Ishikawa (cell line): ENCODE measurements at regions not wholly inside any gene's neighbourhood (a gene's known extent, or its start where the extent isn't known, plus 50 kb on each side); places are given as distances from the start of the nearest gene placed in this dataset.

ENCODE experiments used
- CEBPB ChIP-seq: IDR thresholded peaks from 2 replicates; pipeline ENCODE4 v1.6.1; 2012
- CREB1 ChIP-seq: IDR thresholded peaks from 2 replicates; pipeline ENCODE4 v1.6.1; 2012; ENCODE audit warnings: low read depth
- EGR1 ChIP-seq: IDR thresholded peaks from 2 replicates; pipeline ENCODE4 v1.6.1; 2012
- EP300 ChIP-seq: IDR thresholded peaks from 2 replicates; pipeline ENCODE4 v1.6.1; 2012; ENCODE audit warnings: borderline replicate concordance
- FOXM1 ChIP-seq: IDR thresholded peaks from 2 replicates; pipeline ENCODE4 v1.6.1; 2012; ENCODE audit warnings: low read depth, borderline replicate concordance
- MAX ChIP-seq: IDR thresholded peaks from 2 replicates; pipeline ENCODE4 v1.6.1; 2012
- NFIC ChIP-seq: IDR thresholded peaks from 2 replicates; pipeline ENCODE4 v1.6.1; 2012
- RAD21 ChIP-seq: IDR thresholded peaks from 2 replicates; pipeline ENCODE4 v1.6.1; 2012; ENCODE audit warnings: low read depth
- REST ChIP-seq: IDR thresholded peaks from 2 replicates; pipeline ENCODE4 v1.6.1; 2012; ENCODE audit warnings: low read depth, mild to moderate bottlenecking
- TAF1 ChIP-seq: IDR thresholded peaks from 2 replicates; pipeline ENCODE4 v1.6.1; 2012; ENCODE audit warnings: low read depth, mild to moderate bottlenecking
- TCF12 ChIP-seq: IDR thresholded peaks from 2 replicates; pipeline ENCODE4 v1.6.1; 2012; ENCODE audit warnings: low read depth
- TEAD4 ChIP-seq: IDR thresholded peaks from 2 replicates; pipeline ENCODE4 v1.6.1; 2012
- USF1 ChIP-seq: IDR thresholded peaks from 2 replicates; pipeline ENCODE4 v1.6.1; 2012
- YY1 ChIP-seq: IDR thresholded peaks from 2 replicates; pipeline ENCODE4 v1.6.1; 2012; ENCODE audit warnings: low read depth
- ZBTB7A ChIP-seq: IDR thresholded peaks from 2 replicates; pipeline ENCODE4 v1.6.1; 2012; ENCODE audit warnings: low read depth

- no peak for TF ChIP-seq USF1
- no peak for TF ChIP-seq TAF1
- TF ChIP-seq REST, result no peak
- TF ChIP-seq TEAD4, result no peak
Measured at GRCh38 chr2:216786676-216787075, 73.2 kb downstream of the TNP1 start.

- no peak for TF ChIP-seq EP300
- TF ChIP-seq CEBPB, result no peak
- no peak for TF ChIP-seq ZBTB7A
- no peak for TF ChIP-seq EGR1
- TF ChIP-seq TAF1, result no peak
- TF ChIP-seq RAD21, result no peak
- TF ChIP-seq TEAD4, result no peak
- TF ChIP-seq YY1, result no peak
- no peak for TF ChIP-seq TCF12
- TF ChIP-seq USF1, result no peak
- TF ChIP-seq FOXM1, result no peak
- TF ChIP-seq CREB1, result no peak
- TF ChIP-seq MAX, result no peak
- no peak for TF ChIP-seq NFIC
- no peak for TF ChIP-seq REST
Measured at GRCh38 chr2:216784456-216784855, 75.4 kb downstream of the TNP1 start.

GRCh38 chr2:216781709-216782108 lies 78.2 kb downstream of the TNP1 start:
- TF ChIP-seq YY1, result no peak
- no peak for TF ChIP-seq CEBPB

GRCh38 chr2:216780843-216781242 lies 79.0 kb downstream of the TNP1 start:
- no peak for TF ChIP-seq MAX
- no peak for TF ChIP-seq EP300
- TF ChIP-seq RAD21, result no peak
- TF ChIP-seq REST, result no peak
- no peak for TF ChIP-seq USF1
- no peak for TF ChIP-seq CREB1
- TF ChIP-seq FOXM1, result no peak
- TF ChIP-seq TAF1, result no peak
- TF ChIP-seq TCF12, result no peak
- no peak for TF ChIP-seq YY1
- no peak for TF ChIP-seq ZBTB7A
- no peak for TF ChIP-seq EGR1
- no peak for TF ChIP-seq TEAD4
- TF ChIP-seq NFIC, result no peak
- TF ChIP-seq CEBPB, result no peak
